DND-41 (cell line): ENCODE measurements at regions not wholly inside any gene's neighbourhood (a gene's known extent, or its start where the extent isn't known, plus 50 kb on each side); places are given as distances from the start of the nearest gene placed in this dataset.
"Not testable (repeated sequence)": the region's sequence is repeated elsewhere in the genome, so short reads cannot be mapped to it uniquely, and the experiment has no call there.

Experiments used
- ATAC-seq: fragments of 200-7000 bp; cut with Tn5 transposase; 3 replicates; pipeline ENCODE4 v1.9.1; 2021; ENCODE audit warnings: low read depth; ENCODE audit not compliant: insufficient read depth
- DNase-seq: peaks from one replicate; pipeline ENCODE4 v3.0.0-alpha.2; 2020
- H2AFZ ChIP-seq: 2 replicates; pipeline ENCODE4 v1.6.0; 2012; ENCODE audit warnings: low read depth, low read length
- H3K27ac ChIP-seq: 2 replicates; pipeline ENCODE4 v1.5.1; 2012; ENCODE audit warnings: low read length, inconsistent platforms
- H3K27me3 ChIP-seq: fragments of 200-600 bp; sonication (generic); 2 replicates; pipeline ENCODE4 v1.6.0; 2012; ENCODE audit warnings: low read length, mild to moderate bottlenecking, inconsistent platforms; ENCODE audit not compliant: insufficient read depth, poor library complexity
- H3K36me3 ChIP-seq: 2 replicates; pipeline ENCODE4 v1.5.1; 2012; ENCODE audit warnings: low read length, inconsistent platforms; ENCODE audit not compliant: insufficient read depth
- H3K4me1 ChIP-seq: 2 replicates; pipeline ENCODE4 v1.5.1; 2012; ENCODE audit warnings: mild to moderate bottlenecking, low read length; ENCODE audit not compliant: insufficient read depth
- H3K4me2 ChIP-seq: 2 replicates; pipeline ENCODE4 v1.6.0; 2012; ENCODE audit warnings: mild to moderate bottlenecking, moderate library complexity, low read length, inconsistent platforms; ENCODE audit not compliant: insufficient read depth
- H3K4me3 ChIP-seq, 2 experiments: fragments of 200-600 bp in 1 of 2; shearing (Covaris generic) in 1 of 2; 2 replicates each; pipeline ENCODE4 v1.5.1; 2012 to 2016; ENCODE audit warnings: inconsistent platforms in 2 of 2, low read length in 2 of 2, mild to moderate bottlenecking in 2 of 2, low read depth in 1 of 2, moderate library complexity in 1 of 2
- H3K79me2 ChIP-seq: 2 replicates; pipeline ENCODE4 v1.6.0; 2012; ENCODE audit warnings: low read length, inconsistent platforms; ENCODE audit not compliant: insufficient read depth
- H3K9ac ChIP-seq: 2 replicates; pipeline ENCODE4 v1.6.0; 2012; ENCODE audit warnings: low read depth, mild to moderate bottlenecking, inconsistent platforms, low read length, moderate library complexity
- H3K9me3 ChIP-seq: 2 replicates; pipeline ENCODE4 v1.5.1; 2012; ENCODE audit warnings: low read length, moderate library complexity, mild to moderate bottlenecking, inconsistent platforms; ENCODE audit not compliant: insufficient read depth, severe bottlenecking
- H4K20me1 ChIP-seq: 2 replicates; pipeline ENCODE4 v1.6.0; 2012; ENCODE audit warnings: low read length; ENCODE audit not compliant: insufficient read depth
- EZH2 ChIP-seq: IDR thresholded peaks from 3 replicates; pipeline ENCODE4 v1.6.1; 2012; ENCODE audit warnings: borderline replicate concordance, low read depth, mild to moderate bottlenecking, moderate library complexity, low read length, inconsistent platforms; ENCODE audit not compliant: severe bottlenecking
- TF ChIP-seq, protein P1 (sequence below): IDR thresholded peaks from 2 replicates; pipeline ENCODE4 v1.5.1; 2012; ENCODE audit warnings: borderline replicate concordance, low read length, moderate library complexity, mild to moderate bottlenecking; ENCODE audit not compliant: poor library complexity, severe bottlenecking; ENCODE audit errors: extremely low read depth

GRCh38 chr6:48986105-48986504, 476.9 kb downstream of the MMUT start:
- Histone ChIP-seq H3K36me3 (no peaks in the 10 kb centered on the region), H3K9me3 (peaks cover 16% of the 10 kb centered on the region)
- no peak for TF ChIP-seq EZH2
- TF ChIP-seq, protein P1, sequence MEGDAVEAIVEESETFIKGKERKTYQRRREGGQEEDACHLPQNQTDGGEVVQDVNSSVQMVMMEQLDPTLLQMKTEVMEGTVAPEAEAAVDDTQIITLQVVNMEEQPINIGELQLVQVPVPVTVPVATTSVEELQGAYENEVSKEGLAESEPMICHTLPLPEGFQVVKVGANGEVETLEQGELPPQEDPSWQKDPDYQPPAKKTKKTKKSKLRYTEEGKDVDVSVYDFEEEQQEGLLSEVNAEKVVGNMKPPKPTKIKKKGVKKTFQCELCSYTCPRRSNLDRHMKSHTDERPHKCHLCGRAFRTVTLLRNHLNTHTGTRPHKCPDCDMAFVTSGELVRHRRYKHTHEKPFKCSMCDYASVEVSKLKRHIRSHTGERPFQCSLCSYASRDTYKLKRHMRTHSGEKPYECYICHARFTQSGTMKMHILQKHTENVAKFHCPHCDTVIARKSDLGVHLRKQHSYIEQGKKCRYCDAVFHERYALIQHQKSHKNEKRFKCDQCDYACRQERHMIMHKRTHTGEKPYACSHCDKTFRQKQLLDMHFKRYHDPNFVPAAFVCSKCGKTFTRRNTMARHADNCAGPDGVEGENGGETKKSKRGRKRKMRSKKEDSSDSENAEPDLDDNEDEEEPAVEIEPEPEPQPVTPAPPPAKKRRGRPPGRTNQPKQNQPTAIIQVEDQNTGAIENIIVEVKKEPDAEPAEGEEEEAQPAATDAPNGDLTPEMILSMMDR, result no peak

DNA sequence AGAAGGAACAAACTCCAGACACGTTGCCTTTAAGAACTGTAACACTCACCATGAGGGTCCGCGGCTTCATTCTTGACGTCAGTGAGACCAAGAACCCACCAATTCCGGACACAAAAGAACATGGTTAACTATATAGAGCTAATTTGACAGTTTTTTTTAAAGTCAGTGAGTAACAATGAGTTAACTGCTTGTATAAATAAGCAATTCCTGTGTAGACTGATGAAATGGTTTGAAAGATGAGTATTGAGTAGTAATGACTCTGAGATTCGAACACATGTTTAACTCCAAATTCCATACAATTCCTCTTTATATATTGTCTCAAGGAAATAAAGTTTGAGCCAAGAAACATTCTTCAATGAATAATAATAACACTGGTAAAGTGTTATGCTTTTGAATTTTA, 478.0 kb downstream of the MMUT start:
- H4K20me1 ChIP-seq, result no peaks in the 10 kb centered on the region
- no peak overlapping the region for H3K9ac ChIP-seq
- DNase-seq (no peak), ATAC-seq (no peak)
- H3K36me3 ChIP-seq, result no peaks in the 10 kb centered on the region
- no peak overlapping the region for H3K4me3 ChIP-seq
- H3K27me3 ChIP-seq, result no peaks in the 10 kb centered on the region
- no peak overlapping the region for H3K4me2 ChIP-seq
- no peak overlapping the region for H2AFZ ChIP-seq
- H3K79me2 ChIP-seq, result no peaks in the 10 kb centered on the region
- TF ChIP-seq, protein P1, result no peak
- no peak for TF ChIP-seq EZH2
- no peaks in the 10 kb centered on the region for H3K4me1 ChIP-seq
- H3K27ac ChIP-seq, result no peak overlapping the region
- H3K9me3 ChIP-seq, result peaks cover 7% of the 10 kb centered on the region

More at GRCh38 chr6:48986105-48986504, 476.9 kb downstream of the MMUT start:
- DNase-seq (no peak), ATAC-seq (no peak)
- Histone ChIP-seq H2AFZ (no peak overlapping the region), H3K9ac (no peak overlapping the region), H3K27ac (no peak overlapping the region), H3K27me3 (no peaks in the 10 kb centered on the region), H3K4me2 (no peak overlapping the region), H3K4me1 (no peaks in the 10 kb centered on the region), H3K4me3 (no peak overlapping the region), H3K79me2 (no peaks in the 10 kb centered on the region), H4K20me1 (no peaks in the 10 kb centered on the region)

- not testable (repeated sequence) for H3K79me2 ChIP-seq, H4K20me1 ChIP-seq, H3K36me3 ChIP-seq, ATAC-seq, H3K4me1 ChIP-seq, DNase-seq, H3K27ac ChIP-seq, H3K4me2 ChIP-seq, H3K9ac ChIP-seq, H3K9me3 ChIP-seq, H3K4me3 ChIP-seq, H3K27me3 ChIP-seq, H2AFZ ChIP-seq
Measured at GRCh38 chr6:48983968-48984367, 479.1 kb downstream of the MMUT start.

DNA sequence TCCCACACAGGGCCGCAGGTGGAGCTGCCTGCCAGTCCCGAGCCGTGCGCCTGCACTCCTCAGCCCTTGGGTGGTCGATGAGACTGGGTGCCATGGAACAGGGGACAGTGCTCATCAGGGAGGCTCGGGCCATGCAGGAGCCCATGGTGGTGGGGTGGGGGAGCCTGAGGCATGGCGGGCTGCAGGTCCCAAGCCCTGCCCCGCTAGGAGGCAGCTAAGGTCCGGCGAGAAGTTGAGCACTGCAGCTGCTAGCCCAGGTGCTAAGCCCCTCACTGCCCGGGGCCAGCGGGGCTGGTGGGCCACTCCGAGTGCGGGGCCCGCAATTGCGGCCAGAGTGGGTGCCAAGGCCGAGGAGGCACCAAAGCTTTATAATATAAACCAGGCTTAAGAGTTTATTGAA, 479.7 kb downstream of the MMUT start:
- Histone ChIP-seq H3K9me3 (no peaks in the 10 kb centered on the region), H3K9ac (no peak overlapping the region), H3K4me2 (no peak overlapping the region), H3K4me3 (no peak overlapping the region), H4K20me1 (no peaks in the 10 kb centered on the region), H3K27ac (no peak overlapping the region), H3K27me3 (no peaks in the 10 kb centered on the region), H2AFZ (no peak overlapping the region), H3K36me3 (no peaks in the 10 kb centered on the region), H3K4me1 (no peaks in the 10 kb centered on the region), H3K79me2 (no peaks in the 10 kb centered on the region)
- no peak for DNase-seq
- no peak for ATAC-seq
- TF ChIP-seq, protein P1, result no peak
